Activated CD4-positive, alpha-beta memory T cell treated with anti-CD3 and anti-CD28 coated beads, Interleukin-2, amount 10 ng/mL, durations not matched to agents 7 days and 5 days (primary cell): ENCODE measurements at regions not wholly inside any gene's neighbourhood (a gene's known extent, or its start where the extent isn't known, plus 50 kb on each side); places are given as distances from the start of the nearest gene placed in this dataset.

Experiments used
- CTCF ChIA-PET: fragments of 350-600 bp; sonication (Branson Sonifier 250); formaldehyde crosslinking; loops from one replicate; lab custom pipeline; 2021; ENCODE audit warnings: antibody characterized with exemption, inconsistent platforms; lab: Charles Lee
- POLR2A ChIA-PET: fragments of 350-600 bp; sonication (Branson Sonifier 250); formaldehyde crosslinking; loops from one replicate; lab custom pipeline; 2021; ENCODE audit warnings: antibody characterized with exemption; lab: Charles Lee
- DNase-seq: peaks from one replicate; pipeline ENCODE4 v3.0.0-alpha.2; 2020
- H3K27ac Mint-ChIP-seq: one replicate; pipeline ENCODE4 v1.8.0; 2021; ENCODE audit warnings: mild to moderate bottlenecking, mixed read lengths
- H3K27me3 Mint-ChIP-seq: one replicate; pipeline ENCODE4 v1.8.0; 2021; ENCODE audit warnings: mixed read lengths
- H3K36me3 Mint-ChIP-seq: one replicate; pipeline ENCODE4 v1.8.0; 2021; ENCODE audit warnings: low read depth, mixed read lengths
- H3K4me1 Mint-ChIP-seq: one replicate; pipeline ENCODE4 v1.8.0; 2021; ENCODE audit warnings: mixed read lengths
- H3K4me3 Mint-ChIP-seq: one replicate; pipeline ENCODE4 v1.8.0; 2021; ENCODE audit warnings: mild to moderate bottlenecking, mixed read lengths
- H3K9me3 Mint-ChIP-seq: one replicate; pipeline ENCODE4 v1.8.0; 2021; ENCODE audit warnings: mixed read lengths

DNA sequence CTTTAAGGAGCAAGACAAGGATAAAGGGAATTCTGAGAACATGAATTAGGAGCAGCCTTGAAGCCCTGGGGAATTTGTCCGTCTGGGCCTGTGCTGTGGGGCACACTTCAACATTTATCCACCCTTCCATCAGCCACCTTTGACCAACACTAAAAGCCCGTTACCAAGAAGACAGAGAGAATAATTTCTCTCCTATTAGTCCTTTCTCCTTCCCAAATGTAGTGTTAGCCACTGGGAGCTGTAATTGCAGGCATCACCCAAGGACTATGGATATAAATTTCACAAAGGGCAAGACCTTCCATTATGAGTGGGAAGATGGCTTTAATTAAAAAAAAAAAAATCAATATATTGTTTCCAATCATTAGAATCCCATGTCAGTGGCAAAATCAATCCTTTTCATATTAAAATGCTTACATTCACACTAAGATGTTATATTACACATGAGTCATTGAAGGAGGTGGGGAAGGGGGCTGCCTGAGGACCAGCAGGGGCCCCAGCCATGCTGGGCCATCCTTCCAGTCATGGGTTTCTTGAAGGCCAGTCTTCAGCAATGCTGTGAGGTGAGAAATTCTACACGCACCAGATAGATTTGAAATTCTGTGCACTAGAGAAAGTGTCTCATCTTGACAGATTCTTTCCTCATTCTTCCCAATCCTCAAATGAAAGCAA is 292.5 kb upstream of the NRP1 start:
- Mint-ChIP-seq H3K4me3 (no peak overlapping the region), H3K4me1 (no peaks in the 10 kb centered on the region), H3K27me3 (peaks cover 4% of the 10 kb centered on the region), H3K9me3 (no peaks in the 10 kb centered on the region), H3K27ac (no peak overlapping the region), H3K36me3 (no peaks in the 10 kb centered on the region)
- CTCF ChIA-PET: no interaction called here
- POLR2A ChIA-PET: no interaction called here
- DNase-seq: no peak

DNA sequence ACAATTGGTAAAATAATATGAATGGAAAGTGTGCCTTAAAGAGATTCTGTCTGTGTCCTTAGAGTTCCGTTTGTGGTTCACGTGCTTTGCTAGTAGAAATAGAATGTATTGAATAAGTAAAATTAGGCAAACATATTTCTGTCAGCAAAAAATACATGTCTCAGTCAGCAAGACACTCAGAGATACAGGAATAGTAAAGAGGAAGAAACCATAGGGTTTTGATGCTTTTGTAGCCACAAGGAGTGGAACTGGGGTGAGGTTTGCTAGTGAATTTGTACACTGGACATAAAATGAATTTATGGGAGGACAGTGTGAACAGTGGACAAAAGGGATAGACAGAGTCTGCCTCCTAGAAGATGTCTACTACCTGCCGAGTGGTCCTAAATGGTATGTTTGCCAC is 289.2 kb upstream of the NRP1 start:
- no peak for DNase-seq
- Mint-ChIP-seq H3K4me3 (no peak overlapping the region), H3K27ac (no peak overlapping the region), H3K9me3 (peaks cover 1% of the 10 kb centered on the region), H3K4me1 (no peaks in the 10 kb centered on the region), H3K27me3 (no peaks in the 10 kb centered on the region), H3K36me3 (no peaks in the 10 kb centered on the region)
- POLR2A ChIA-PET: no interaction called here
- CTCF ChIA-PET: no interaction called here

DNA sequence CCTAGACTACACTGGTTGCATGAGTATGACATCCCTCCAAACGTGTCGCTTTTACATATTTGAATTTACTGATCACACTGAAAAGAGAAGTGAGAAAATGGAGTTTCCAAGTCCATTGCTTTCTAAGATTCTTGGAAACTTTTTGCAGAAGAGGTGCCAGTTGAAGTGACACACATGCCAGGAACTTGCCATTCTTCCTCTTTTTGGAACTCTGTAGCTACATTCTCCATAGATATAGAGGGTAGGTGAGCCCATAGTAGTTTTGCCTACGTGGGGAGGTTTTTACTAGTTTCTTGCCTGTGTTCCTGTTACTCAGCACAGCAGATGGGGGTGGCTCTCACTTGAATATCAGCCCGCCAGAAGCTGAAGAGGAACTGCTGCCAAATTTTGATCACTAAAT is 286.6 kb upstream of the NRP1 start:
- DNase-seq: no peak
- CTCF ChIA-PET: no interaction called here
- no peak overlapping the region for H3K4me3 Mint-ChIP-seq
- no peak overlapping the region for H3K27ac Mint-ChIP-seq
- no peaks in the 10 kb centered on the region for H3K27me3 Mint-ChIP-seq
- H3K9me3 Mint-ChIP-seq: peaks cover 1% of the 10 kb centered on the region
- H3K36me3 Mint-ChIP-seq: no peaks in the 10 kb centered on the region
- no peaks in the 10 kb centered on the region for H3K4me1 Mint-ChIP-seq
- POLR2A ChIA-PET: no interaction called here

DNA sequence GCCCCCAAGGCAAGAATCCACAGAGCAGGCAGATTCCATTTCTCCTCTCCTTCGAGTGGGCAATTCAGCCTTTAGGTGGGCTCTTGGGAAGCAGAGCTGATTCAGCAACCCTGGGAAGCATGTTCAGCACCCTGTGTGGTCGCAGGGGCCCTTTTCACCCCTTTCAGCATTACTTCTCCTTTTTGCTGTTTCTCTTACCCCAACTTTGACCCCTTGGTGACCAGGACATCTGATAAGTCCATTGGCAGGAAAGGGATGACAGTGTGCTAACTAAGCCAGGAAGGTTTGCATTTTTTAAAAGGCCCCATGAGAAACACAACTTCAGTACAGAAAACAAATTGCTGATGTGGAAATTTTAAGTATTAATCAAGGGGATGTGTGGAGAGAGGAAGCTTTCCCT is 283.7 kb upstream of the NRP1 start:
- H3K27me3 Mint-ChIP-seq: no peaks in the 10 kb centered on the region
- POLR2A ChIA-PET: no interaction called here

DNA sequence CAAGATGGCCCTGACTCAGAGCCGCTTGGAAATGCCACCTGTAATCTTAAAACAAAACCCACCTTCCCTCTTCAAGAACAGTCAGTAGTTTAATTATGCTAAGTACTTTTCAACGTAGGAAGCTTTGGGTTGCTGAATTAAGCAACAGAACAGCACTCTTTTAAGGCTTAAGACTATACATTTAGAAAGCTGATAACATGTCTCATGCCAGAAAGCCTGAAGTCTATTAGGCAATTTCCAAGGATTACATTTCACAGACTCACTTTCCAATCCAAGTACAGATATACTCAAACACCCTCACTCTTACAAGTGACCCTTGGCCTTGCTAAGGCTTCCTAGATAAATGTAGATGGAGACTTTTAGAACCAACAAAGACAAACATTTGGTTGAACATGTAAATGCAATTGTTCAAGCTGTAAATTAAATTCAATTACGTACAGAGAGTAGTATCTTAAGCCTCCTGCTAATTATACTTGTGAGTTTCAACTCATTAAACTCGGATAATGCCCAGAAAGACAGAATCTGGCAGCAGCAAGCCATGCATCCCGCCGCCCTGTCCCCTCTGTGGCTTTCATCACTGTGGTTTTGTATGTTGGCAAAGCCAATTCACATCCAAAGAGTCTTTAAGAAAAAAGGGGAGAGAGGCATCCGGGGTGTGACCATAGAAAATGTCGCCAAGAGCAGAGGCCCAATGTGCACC is 283.1 kb upstream of the NRP1 start:
- Mint-ChIP-seq H3K4me1 (peaks cover 5% of the 10 kb centered on the region), H3K27ac (no peak overlapping the region), H3K9me3 (peaks cover 5% of the 10 kb centered on the region), H3K27me3 (peaks cover 2% of the 10 kb centered on the region), H3K36me3 (no peaks in the 10 kb centered on the region), H3K4me3 (no peak overlapping the region)
- POLR2A ChIA-PET: no interaction called here
- DNase-seq: no peak
- CTCF ChIA-PET: no interaction called here

More for the DNA sequence above, 283.7 kb upstream of the NRP1 start:
- no peaks in the 10 kb centered on the region for H3K36me3 Mint-ChIP-seq
- no peaks in the 10 kb centered on the region for H3K4me1 Mint-ChIP-seq
- H3K27ac Mint-ChIP-seq: no peak overlapping the region
- H3K9me3 Mint-ChIP-seq: peaks cover 5% of the 10 kb centered on the region
- DNase-seq: no peak
- CTCF ChIA-PET: no interaction called here
- no peak overlapping the region for H3K4me3 Mint-ChIP-seq

DNA sequence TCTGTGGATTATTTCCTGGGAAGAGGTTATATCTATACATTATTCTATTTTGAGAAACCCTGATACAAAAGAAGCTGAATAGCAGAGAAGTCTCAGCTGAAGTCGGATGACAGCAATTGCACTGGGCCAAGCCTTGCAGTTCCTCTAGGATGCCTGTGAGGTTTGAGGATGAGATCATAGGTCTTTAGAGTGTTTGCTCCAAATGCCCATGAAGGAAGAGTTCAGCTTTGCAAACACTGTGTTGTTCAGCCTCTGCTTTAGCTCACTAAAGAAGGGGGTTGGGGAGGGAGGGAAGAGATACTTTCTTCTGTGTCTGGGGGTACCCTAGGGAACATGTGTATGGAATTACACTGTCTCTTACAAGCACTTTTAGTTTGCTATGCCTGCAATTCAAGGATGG is 282.5 kb upstream of the NRP1 start:
- no peak for DNase-seq
- no peaks in the 10 kb centered on the region for H3K36me3 Mint-ChIP-seq
- peaks cover 5% of the 10 kb centered on the region for H3K9me3 Mint-ChIP-seq
- ChIA-PET CTCF (no interaction called here), POLR2A (no interaction called here)
- H3K4me1 Mint-ChIP-seq: peaks cover 10% of the 10 kb centered on the region
- H3K27ac Mint-ChIP-seq: no peak overlapping the region
- H3K4me3 Mint-ChIP-seq: no peak overlapping the region
- peaks cover 2% of the 10 kb centered on the region for H3K27me3 Mint-ChIP-seq

DNA sequence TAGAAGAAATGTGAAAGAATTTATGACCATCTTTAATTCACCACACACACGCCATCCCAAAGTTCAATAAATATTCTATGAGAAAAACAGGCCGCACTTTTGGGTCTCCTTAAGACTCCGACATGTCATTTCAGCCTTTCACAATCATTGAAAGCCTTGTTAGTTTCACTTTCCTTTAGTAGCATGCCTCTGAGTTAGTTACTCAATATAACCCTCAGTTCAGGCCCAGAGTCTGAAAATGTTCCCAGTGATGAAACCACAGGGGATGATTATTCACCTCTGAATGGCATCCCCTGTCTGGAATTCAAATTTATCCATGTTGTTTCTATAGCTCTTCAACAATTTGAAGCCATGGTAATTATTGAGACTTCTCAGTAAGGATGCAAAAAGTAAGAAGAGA is 278.1 kb upstream of the NRP1 start:
- peaks cover 10% of the 10 kb centered on the region for H3K4me1 Mint-ChIP-seq
- CTCF ChIA-PET: interaction anchor here (1.3 kb wide), 1 partner anchor 281 kb away, joined by 3 read pairs; no protein-coding TSS in a partner anchor
- H3K9me3 Mint-ChIP-seq: peaks cover 5% of the 10 kb centered on the region
- peak overlapping the region; percentile 12 for H3K4me3 Mint-ChIP-seq
- no peaks in the 10 kb centered on the region for H3K36me3 Mint-ChIP-seq
- H3K27me3 Mint-ChIP-seq: peaks cover 2% of the 10 kb centered on the region
- POLR2A ChIA-PET: no interaction called here
- H3K27ac Mint-ChIP-seq: no peak overlapping the region
- DNase-seq: no peak

DNA sequence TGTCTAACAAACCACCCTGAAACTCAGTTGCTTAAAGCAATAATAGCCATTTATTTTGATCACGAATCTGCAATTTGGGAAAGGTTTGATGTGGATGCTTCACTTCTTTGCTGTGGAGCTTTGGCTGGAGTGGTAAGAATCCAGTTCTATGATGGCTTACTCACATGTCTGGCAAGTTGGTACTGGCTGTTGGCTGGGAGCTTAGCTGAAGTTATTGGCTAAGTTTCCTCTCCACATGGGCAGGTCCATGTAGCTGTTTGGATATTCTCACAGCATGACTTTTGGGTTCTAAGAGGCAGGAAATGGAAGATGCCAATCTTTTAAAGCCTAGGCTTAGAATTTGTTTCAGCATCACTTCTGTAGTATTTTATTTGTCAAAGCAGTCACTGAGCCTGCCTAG is 277.6 kb upstream of the NRP1 start:
- Mint-ChIP-seq H3K9me3 (peaks cover 5% of the 10 kb centered on the region), H3K27me3 (peaks cover 2% of the 10 kb centered on the region), H3K36me3 (no peaks in the 10 kb centered on the region), H3K4me1 (peaks cover 10% of the 10 kb centered on the region), H3K27ac (no peak overlapping the region), H3K4me3 (peak overlapping the region; percentile 12)
- ChIA-PET CTCF (interaction anchor here (1.3 kb wide), 1 partner anchor 281 kb away, joined by 3 read pairs; no protein-coding TSS in a partner anchor), POLR2A (no interaction called here)
- no peak for DNase-seq

DNA sequence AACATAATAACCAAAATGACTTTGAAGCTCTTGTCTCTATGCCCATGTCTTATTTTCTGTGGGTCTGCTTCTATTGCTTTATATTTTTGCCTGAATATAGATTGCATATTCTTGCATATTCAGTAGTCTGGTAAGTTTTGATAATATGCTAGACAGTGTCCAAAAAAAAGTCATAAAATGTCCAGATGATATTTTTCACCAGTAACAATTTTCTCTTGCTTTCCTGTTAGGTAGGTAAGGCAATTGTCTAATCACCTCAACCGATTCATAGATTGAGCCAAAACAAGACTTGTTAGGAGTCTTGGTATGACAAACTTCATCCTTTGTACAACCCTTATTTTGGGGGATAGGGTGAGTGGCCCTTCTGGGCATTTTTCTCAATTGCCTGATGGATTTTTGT is 277.0 kb upstream of the NRP1 start:
- ChIA-PET CTCF (interaction anchor here (1.3 kb wide), 1 partner anchor 280 kb away, joined by 3 read pairs; no protein-coding TSS in a partner anchor), POLR2A (no interaction called here)
- Mint-ChIP-seq H3K36me3 (no peaks in the 10 kb centered on the region), H3K4me1 (peaks cover 10% of the 10 kb centered on the region), H3K4me3 (no peak overlapping the region), H3K27me3 (peaks cover 5% of the 10 kb centered on the region), H3K27ac (no peak overlapping the region), H3K9me3 (peaks cover 5% of the 10 kb centered on the region)
- no peak for DNase-seq

DNA sequence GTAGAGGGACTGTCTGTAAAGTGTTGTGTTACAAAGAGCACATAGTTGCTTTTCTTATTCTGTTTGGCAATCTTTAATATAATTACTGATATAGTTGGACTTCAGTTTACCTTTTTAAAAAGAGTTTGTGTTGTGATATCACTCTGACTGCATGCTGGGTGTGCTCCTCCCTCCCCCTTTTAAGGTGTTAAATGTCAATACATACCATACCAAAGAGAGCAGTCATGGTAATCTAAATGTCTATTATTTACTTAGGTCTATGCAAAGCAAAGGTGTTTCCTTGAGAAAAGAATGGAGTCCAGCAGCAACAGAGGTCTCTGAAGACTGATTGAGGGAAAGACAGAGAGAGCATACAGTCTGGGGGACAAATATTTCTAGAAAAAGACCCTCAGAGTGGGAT is 275.1 kb upstream of the NRP1 start:
- Mint-ChIP-seq H3K9me3 (peaks cover 5% of the 10 kb centered on the region), H3K4me3 (no peak overlapping the region), H3K36me3 (no peaks in the 10 kb centered on the region), H3K27me3 (peaks cover 8% of the 10 kb centered on the region), H3K4me1 (peaks cover 10% of the 10 kb centered on the region), H3K27ac (no peak overlapping the region)
- DNase-seq: no peak
- POLR2A ChIA-PET: no interaction called here
- CTCF ChIA-PET: no interaction called here

DNA sequence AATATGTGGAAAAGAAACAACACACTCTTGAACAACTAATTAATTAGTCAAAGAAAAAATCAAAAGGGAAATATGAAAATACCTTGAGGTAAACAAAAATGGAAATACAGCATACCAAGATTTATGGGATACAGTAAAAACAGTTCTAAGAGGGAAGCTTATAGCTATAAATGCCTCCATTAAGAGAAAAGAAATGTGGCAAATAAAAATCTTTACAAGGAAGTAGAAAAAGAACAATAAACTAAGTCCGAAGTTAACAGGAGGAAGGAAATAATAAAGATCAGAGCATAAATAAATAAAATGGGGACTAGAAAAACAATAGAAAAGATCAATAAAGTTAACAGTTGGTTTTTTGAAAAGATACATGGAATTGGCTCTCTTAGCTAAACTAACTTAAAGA is 267.8 kb upstream of the NRP1 start:
- Mint-ChIP-seq H3K4me3 (no peak overlapping the region), H3K36me3 (no peaks in the 10 kb centered on the region), H3K4me1 (no peaks in the 10 kb centered on the region), H3K27me3 (peaks cover 10% of the 10 kb centered on the region), H3K27ac (no peak overlapping the region), H3K9me3 (peaks cover 5% of the 10 kb centered on the region)
- ChIA-PET CTCF (no interaction called here), POLR2A (no interaction called here)
- no peak for DNase-seq

DNA sequence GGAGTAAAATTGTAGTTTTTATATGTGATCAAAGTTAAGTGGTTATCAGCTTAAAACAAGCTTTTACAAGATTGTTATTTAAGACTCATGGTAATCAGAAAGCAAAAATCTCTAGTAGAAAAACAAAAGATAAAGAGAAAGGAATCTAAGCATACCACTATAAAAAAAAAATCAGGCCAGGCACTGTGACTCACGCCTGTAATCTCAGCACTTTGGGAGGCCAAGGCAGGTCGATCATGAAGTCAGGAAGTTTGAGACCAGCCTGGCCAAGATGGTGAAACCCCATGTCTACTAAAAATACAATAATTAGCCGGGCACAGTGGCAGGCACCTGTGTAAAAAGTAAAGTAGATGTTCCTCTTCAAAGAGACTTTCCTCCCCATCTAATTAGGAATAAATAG is 265.9 kb upstream of the NRP1 start:
- H3K9me3 Mint-ChIP-seq: peaks cover 5% of the 10 kb centered on the region
- H3K36me3 Mint-ChIP-seq: no peaks in the 10 kb centered on the region
- no peak overlapping the region for H3K27ac Mint-ChIP-seq
- no peak overlapping the region for H3K4me3 Mint-ChIP-seq
- peaks cover 7% of the 10 kb centered on the region for H3K27me3 Mint-ChIP-seq
- CTCF ChIA-PET: no interaction called here
- DNase-seq: no peak
- H3K4me1 Mint-ChIP-seq: no peaks in the 10 kb centered on the region
- POLR2A ChIA-PET: no interaction called here

DNA sequence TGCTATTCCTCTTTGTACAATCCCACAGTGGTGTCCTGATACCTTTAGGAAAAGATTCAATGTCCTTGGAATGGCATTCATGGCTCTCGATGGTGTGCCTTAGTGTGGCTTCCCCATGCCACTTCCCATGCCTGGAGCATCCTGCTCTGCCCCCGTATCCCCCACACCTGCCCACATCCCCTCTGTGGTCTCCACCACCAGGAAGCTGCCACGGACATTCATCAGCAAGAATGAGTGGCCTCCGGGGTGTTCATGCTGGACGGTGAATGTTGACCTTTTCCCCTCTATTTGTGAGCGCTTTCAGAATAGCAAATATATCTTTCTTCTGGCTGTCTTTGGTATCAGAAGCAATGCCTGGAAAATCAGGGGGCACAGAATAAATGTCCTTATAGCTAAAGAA is 262.0 kb upstream of the NRP1 start:
- no peaks in the 10 kb centered on the region for H3K4me1 Mint-ChIP-seq
- no peak for DNase-seq
- ChIA-PET POLR2A (no interaction called here), CTCF (no interaction called here)
- no peak overlapping the region for H3K4me3 Mint-ChIP-seq
- no peaks in the 10 kb centered on the region for H3K36me3 Mint-ChIP-seq
- H3K27me3 Mint-ChIP-seq: no peaks in the 10 kb centered on the region
- no peak overlapping the region for H3K27ac Mint-ChIP-seq
- peaks cover 5% of the 10 kb centered on the region for H3K9me3 Mint-ChIP-seq

DNA sequence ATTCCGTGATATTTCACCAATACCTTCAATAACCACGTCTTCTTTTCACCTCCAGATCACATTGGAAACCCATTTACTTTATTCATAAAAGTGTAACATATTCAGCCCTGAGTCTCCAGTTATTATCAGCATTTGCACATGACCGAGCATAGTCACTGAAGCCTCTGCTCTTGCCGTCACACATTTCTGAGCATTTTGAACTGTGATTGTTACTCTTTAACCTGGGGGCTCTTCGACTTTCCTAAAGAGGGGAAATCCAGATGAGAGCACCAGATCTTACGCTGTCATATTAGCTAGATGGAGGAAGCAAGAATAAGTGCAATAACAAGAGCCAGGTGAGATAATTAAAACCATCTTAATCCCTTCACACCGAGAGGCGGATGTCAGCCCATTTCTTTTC is 260.0 kb upstream of the NRP1 start:
- H3K27ac Mint-ChIP-seq: no peak overlapping the region
- H3K4me3 Mint-ChIP-seq: no peak overlapping the region
- peaks cover 3% of the 10 kb centered on the region for H3K9me3 Mint-ChIP-seq
- no peaks in the 10 kb centered on the region for H3K27me3 Mint-ChIP-seq
- POLR2A ChIA-PET: no interaction called here
- no peaks in the 10 kb centered on the region for H3K36me3 Mint-ChIP-seq
- no peaks in the 10 kb centered on the region for H3K4me1 Mint-ChIP-seq
- CTCF ChIA-PET: no interaction called here
- DNase-seq: no peak
